AG09309 (cell line): ENCODE measurements at regions not wholly inside any gene's neighbourhood (a gene's known extent, or its start where the extent isn't known, plus 50 kb on each side); places are given as distances from the start of the nearest gene placed in this dataset.

Experiments used
- DNase-seq: peaks from one replicate; pipeline ENCODE4 v3.0.0-alpha.2; 2010; ENCODE audit warnings: low read depth
- H3K4me3 ChIP-seq: 2 replicates; pipeline ENCODE4 v1.5.1; 2011; ENCODE audit warnings: mild to moderate bottlenecking, low read depth, low read length, moderate library complexity; ENCODE audit not compliant: control insufficient read depth
- CTCF ChIP-seq: IDR thresholded peaks from 2 replicates; pipeline ENCODE4 v1.5.1; 2011; ENCODE audit warnings: mild to moderate bottlenecking, low read depth, low read length, inconsistent platforms; ENCODE audit not compliant: insufficient read depth, control insufficient read depth; ENCODE audit errors: missing control alignments

- no peak overlapping the region for H3K4me3 ChIP-seq
- TF ChIP-seq CTCF: no peak
- no peak for DNase-seq
Measured at GRCh38 chr14:61174441-61174891, 106.7 kb downstream of the TMEM30B start.

GRCh38 chr14:61171727-61172126 lies 109.4 kb downstream of the TMEM30B start:
- no peak overlapping the region for H3K4me3 ChIP-seq
- no peak for DNase-seq
- TF ChIP-seq CTCF: no peak

GRCh38 chr14:61168141-61168540 lies 113.0 kb downstream of the TMEM30B start:
- no peak for TF ChIP-seq CTCF
- H3K4me3 ChIP-seq: no peak overlapping the region
- DNase-seq: no peak

- no peak for DNase-seq
- no peak overlapping the region for H3K4me3 ChIP-seq
- no peak for TF ChIP-seq CTCF
Measured at GRCh38 chr14:61167642-61168041, 113.5 kb downstream of the TMEM30B start.

- H3K4me3 ChIP-seq: no peak overlapping the region
- no peak for DNase-seq
- no peak for TF ChIP-seq CTCF
Measured at GRCh38 chr14:61160798-61161197, 120.3 kb downstream of the TMEM30B start.

- no peak for TF ChIP-seq CTCF
- H3K4me3 ChIP-seq: no peak overlapping the region
- no peak for DNase-seq
Measured at GRCh38 chr14:61154641-61155040, 126.5 kb downstream of the TMEM30B start.

- no peak for TF ChIP-seq CTCF
- H3K4me3 ChIP-seq: no peak overlapping the region
- DNase-seq: no peak
Measured at GRCh38 chr14:61153914-61154545, 127.1 kb downstream of the TMEM30B start.
